NOMO-1 treated with dmso at 0.1 percent for 144 hours (cell line): ENCODE measurements at regions not wholly inside any gene's neighbourhood (a gene's known extent, or its start where the extent isn't known, plus 50 kb on each side); places are given as distances from the start of the nearest gene placed in this dataset.
"Not testable (repeated sequence)": the region's sequence is repeated elsewhere in the genome, so short reads cannot be mapped to it uniquely, and the experiment has no call there.

Source experiments
- DNase-seq: peaks from one replicate; lab custom pipeline; 2025; ENCODE audit not compliant: unreplicated experiment; lab: John Stamatoyannopoulos, UW

- no peak for DNase-seq
Measured at GRCh38 chr4:72797486-72797885, 228.5 kb upstream of the ADAMTS3 start.

- DNase-seq = no peak
Measured at GRCh38 chr4:72791054-72791453, 222.0 kb upstream of the ADAMTS3 start.

GRCh38 chr4:72786401-72786990 lies 217.5 kb upstream of the ADAMTS3 start:
- DNase-seq = no peak

- no peak for DNase-seq
Measured at GRCh38 chr4:72779241-72779640, 210.2 kb upstream of the ADAMTS3 start.

- DNase-seq = no peak
Measured at GRCh38 chr4:72777436-72777835, 208.4 kb upstream of the ADAMTS3 start.

GRCh38 chr4:72770708-72771107 lies 201.7 kb upstream of the ADAMTS3 start:
- no peak for DNase-seq

GRCh38 chr4:72768364-72768763 lies 199.3 kb upstream of the ADAMTS3 start:
- no peak for DNase-seq

- DNase-seq = no peak
Measured at GRCh38 chr4:72767618-72768302, 198.7 kb upstream of the ADAMTS3 start.

- not testable (repeated sequence) for DNase-seq
Measured at GRCh38 chr4:72765788-72766187, 196.8 kb upstream of the ADAMTS3 start.

GRCh38 chr4:72761368-72762038 lies 192.5 kb upstream of the ADAMTS3 start:
- DNase-seq = no peak

GRCh38 chr4:72753414-72753813 lies 184.4 kb upstream of the ADAMTS3 start:
- not testable (repeated sequence) for DNase-seq

- no peak for DNase-seq
Measured at GRCh38 chr4:72744103-72744725, 175.2 kb upstream of the ADAMTS3 start.

- no peak for DNase-seq
Measured at GRCh38 chr4:72743078-72743477, 174.1 kb upstream of the ADAMTS3 start.

- DNase-seq = no peak
Measured at GRCh38 chr4:72715299-72715698, 146.3 kb upstream of the ADAMTS3 start.

GRCh38 chr4:72714482-72715279 lies 145.7 kb upstream of the ADAMTS3 start:
- no peak for DNase-seq

GRCh38 chr4:72712997-72713396 lies 144.0 kb upstream of the ADAMTS3 start:
- no peak for DNase-seq

- no peak for DNase-seq
Measured at GRCh38 chr4:72709475-72709874, 140.5 kb upstream of the ADAMTS3 start.

GRCh38 chr4:72706684-72707083 lies 137.7 kb upstream of the ADAMTS3 start:
- DNase-seq = no peak

- DNase-seq = not testable (repeated sequence)
Measured at GRCh38 chr4:72704925-72705640, 136.1 kb upstream of the ADAMTS3 start.

- DNase-seq = no peak
Measured at GRCh38 chr4:72702948-72703347, 133.9 kb upstream of the ADAMTS3 start.
